Karpas-422 (cell line): ENCODE measurements at regions not wholly inside any gene's neighbourhood (a gene's known extent, or its start where the extent isn't known, plus 50 kb on each side); places are given as distances from the start of the nearest gene placed in this dataset.
"Not testable (repeated sequence)": the region's sequence is repeated elsewhere in the genome, so short reads cannot be mapped to it uniquely, and the experiment has no call there.

Source experiments
- DNase-seq: peaks from one replicate; pipeline ENCODE4 v3.0.0-alpha.2; 2015
- H2AFZ ChIP-seq: fragments of 200-600 bp; sonication (generic); 2 replicates; pipeline ENCODE4 v1.6.1; 2014; ENCODE audit warnings: antibody characterized with exemption, low read length, mixed read lengths
- H3K27ac ChIP-seq: fragments of 200-600 bp; sonication (generic); 2 replicates; pipeline ENCODE4 v1.5.1; 2014; ENCODE audit warnings: mild to moderate bottlenecking, low read length, moderate library complexity
- H3K27me3 ChIP-seq: fragments of 200-600 bp; sonication (generic); 2 replicates; pipeline ENCODE4 v1.6.1; 2014; ENCODE audit warnings: low read length, mixed read lengths
- H3K36me3 ChIP-seq: fragments of 200-600 bp; sonication (generic); 2 replicates; pipeline ENCODE4 v1.6.1; 2014; ENCODE audit warnings: low read length, mixed read lengths; ENCODE audit not compliant: insufficient read depth
- H3K4me1 ChIP-seq: fragments of 200-600 bp; sonication (generic); 2 replicates; pipeline ENCODE4 v1.6.1; 2014; ENCODE audit warnings: mild to moderate bottlenecking, low read length, mixed read lengths
- H3K4me2 ChIP-seq: fragments of 200-600 bp; sonication (generic); 2 replicates; pipeline ENCODE4 v1.6.1; 2014; ENCODE audit warnings: low read length, low read depth, mild to moderate bottlenecking; ENCODE audit not compliant: poor library complexity, severe bottlenecking
- H3K4me3 ChIP-seq: fragments of 200-600 bp; sonication (generic); 2 replicates; pipeline ENCODE4 v1.5.1; 2014; ENCODE audit warnings: mild to moderate bottlenecking, antibody characterized with exemption, low read length, mixed read lengths
- H3K79me2 ChIP-seq: fragments of 200-600 bp; sonication (generic); 2 replicates; pipeline ENCODE4 v1.6.1; 2014; ENCODE audit warnings: mild to moderate bottlenecking, low read length, mixed read lengths
- H3K9ac ChIP-seq: fragments of 200-600 bp; sonication (generic); 2 replicates; pipeline ENCODE4 v1.6.0; 2014; ENCODE audit warnings: low read length
- H3K9me2 ChIP-seq: fragments of 200-600 bp; sonication (generic), shearing (Covaris generic); replicated peaks from 2 replicates; pipeline ENCODE4 v1.6.0; 2014; ENCODE audit warnings: mild to moderate bottlenecking, low read length, moderate library complexity; ENCODE audit not compliant: insufficient read depth
- H3K9me3 ChIP-seq: fragments of 300-700, 200-600 bp; sonication (generic); 2 replicates; pipeline ENCODE4 v1.6.1; 2014; ENCODE audit warnings: low read length, mixed read lengths
- H4K20me1 ChIP-seq: fragments of 200-600 bp; sonication (generic); 2 replicates; pipeline ENCODE4 v1.6.1; 2014; ENCODE audit warnings: mild to moderate bottlenecking, antibody characterized with exemption, low read length, low read depth; ENCODE audit not compliant: insufficient read depth

- H3K4me2 ChIP-seq, H3K9me3 ChIP-seq, H3K4me1 ChIP-seq, H3K27ac ChIP-seq, H3K79me2 ChIP-seq, H3K9me2 ChIP-seq, H3K9ac ChIP-seq, H2AFZ ChIP-seq, H4K20me1 ChIP-seq, H3K4me3 ChIP-seq, DNase-seq, H3K36me3 ChIP-seq, H3K27me3 ChIP-seq: not testable (repeated sequence)
Measured at GRCh38 chr12:87566918-87567317, 462.3 kb downstream of the C12orf50 start.

DNA sequence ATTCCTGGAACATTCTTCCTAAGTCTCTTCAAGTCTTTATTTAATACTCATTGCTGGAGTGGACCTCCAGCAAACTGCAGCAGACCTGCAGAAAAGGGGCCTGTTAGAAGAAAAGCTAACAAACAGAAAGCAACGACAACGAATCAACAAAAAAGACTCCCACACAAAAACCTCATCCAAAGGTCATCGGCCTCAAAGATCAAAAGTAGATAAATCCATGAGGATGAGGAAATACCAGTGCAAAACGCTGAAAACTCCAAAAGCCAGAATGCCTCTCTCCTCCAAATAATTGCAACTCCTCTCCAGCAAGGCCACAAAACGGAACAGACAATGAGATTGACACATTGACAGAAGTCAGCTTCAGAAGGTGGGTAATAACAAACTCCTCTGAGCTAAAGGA is 472.2 kb downstream of the C12orf50 start:
- no peaks in the 10 kb centered on the region for H3K4me1 ChIP-seq
- H3K79me2 ChIP-seq = no peaks in the 10 kb centered on the region
- H3K36me3 ChIP-seq = no peaks in the 10 kb centered on the region
- no peaks in the 10 kb centered on the region for H3K9me2 ChIP-seq
- no peak overlapping the region for H2AFZ ChIP-seq
- no peaks in the 10 kb centered on the region for H3K9me3 ChIP-seq
- no peak overlapping the region for H3K4me3 ChIP-seq
- H4K20me1 ChIP-seq = no peaks in the 10 kb centered on the region
- no peak overlapping the region for H3K27ac ChIP-seq
- H3K9ac ChIP-seq = no peak overlapping the region
- H3K27me3 ChIP-seq = no peaks in the 10 kb centered on the region
- no peak for DNase-seq
- no peak overlapping the region for H3K4me2 ChIP-seq

DNA sequence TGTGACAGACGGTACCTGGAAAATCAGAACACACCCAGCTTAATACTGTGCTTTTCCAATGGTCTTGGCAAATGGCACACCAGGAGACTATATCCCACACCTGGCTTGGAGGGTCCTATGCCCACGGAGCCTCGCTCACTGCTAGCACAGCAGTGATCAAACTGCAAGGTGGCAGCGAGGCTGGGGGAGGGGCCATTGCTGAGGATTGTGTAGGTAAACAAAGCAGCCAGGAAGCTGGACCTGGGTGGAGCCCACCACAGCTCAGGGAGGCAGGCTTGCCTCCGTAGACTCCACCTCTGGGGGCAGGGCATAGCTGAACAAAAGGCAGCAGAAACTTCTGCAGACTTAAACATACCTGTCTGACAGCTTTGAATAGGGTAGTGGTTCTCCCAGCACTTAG is 498.0 kb downstream of the C12orf50 start:
- H3K36me3 ChIP-seq, H3K27me3 ChIP-seq, H3K79me2 ChIP-seq, DNase-seq, H3K9me2 ChIP-seq, H2AFZ ChIP-seq, H3K9me3 ChIP-seq, H3K4me2 ChIP-seq, H4K20me1 ChIP-seq, H3K4me1 ChIP-seq, H3K4me3 ChIP-seq, H3K27ac ChIP-seq, H3K9ac ChIP-seq: not testable (repeated sequence)

- H3K27ac ChIP-seq = no peak overlapping the region
Measured at GRCh38 chr12:87529413-87529812, 499.8 kb downstream of the C12orf50 start.

GRCh38 chr12:87520968-87521367 is 508.2 kb downstream of the C12orf50 start:
- H3K4me3 ChIP-seq = no peak overlapping the region
- H3K27me3 ChIP-seq = no peaks in the 10 kb centered on the region
- H3K4me1 ChIP-seq = no peaks in the 10 kb centered on the region
- H3K9me3 ChIP-seq = no peaks in the 10 kb centered on the region
- H4K20me1 ChIP-seq = no peaks in the 10 kb centered on the region
- no peak overlapping the region for H3K27ac ChIP-seq
- H3K9ac ChIP-seq = no peak overlapping the region
- H2AFZ ChIP-seq = no peak overlapping the region
- H3K9me2 ChIP-seq = no peaks in the 10 kb centered on the region
- no peaks in the 10 kb centered on the region for H3K79me2 ChIP-seq
- no peaks in the 10 kb centered on the region for H3K36me3 ChIP-seq
- H3K4me2 ChIP-seq = no peak overlapping the region
- no peak for DNase-seq

More at GRCh38 chr12:87529413-87529812, 499.8 kb downstream of the C12orf50 start:
- Histone ChIP-seq H4K20me1 (no peaks in the 10 kb centered on the region), H3K4me1 (no peaks in the 10 kb centered on the region), H3K27me3 (no peaks in the 10 kb centered on the region), H3K4me2 (no peak overlapping the region), H3K9me3 (no peaks in the 10 kb centered on the region), H3K36me3 (no peaks in the 10 kb centered on the region), H3K79me2 (no peaks in the 10 kb centered on the region), H3K9me2 (no peaks in the 10 kb centered on the region), H3K4me3 (no peak overlapping the region), H2AFZ (no peak overlapping the region), H3K9ac (no peak overlapping the region)
- no peak for DNase-seq

GRCh38 chr12:87518481-87518880 is 510.7 kb downstream of the C12orf50 start:
- Histone ChIP-seq H3K9ac (no peak overlapping the region), H3K9me3 (no peaks in the 10 kb centered on the region), H3K36me3 (no peaks in the 10 kb centered on the region), H3K27me3 (no peaks in the 10 kb centered on the region), H2AFZ (0 out of 2 replicates have a peak overlapping the region, but pooled peaks have one; percentile 61), H3K27ac (no peak overlapping the region), H3K79me2 (no peaks in the 10 kb centered on the region), H4K20me1 (no peaks in the 10 kb centered on the region), H3K4me3 (no peak overlapping the region), H3K9me2 (no peaks in the 10 kb centered on the region), H3K4me1 (0 out of 2 replicates have a peak, but pooled peaks cover under 1% of the 10 kb centered on the region), H3K4me2 (no peak overlapping the region)
- no peak for DNase-seq

- Histone ChIP-seq H3K9me3 (no peaks in the 10 kb centered on the region), H3K4me3 (no peak overlapping the region), H3K27ac (no peak overlapping the region), H3K9me2 (no peaks in the 10 kb centered on the region), H3K9ac (no peak overlapping the region), H3K27me3 (no peaks in the 10 kb centered on the region), H4K20me1 (no peaks in the 10 kb centered on the region), H3K36me3 (no peaks in the 10 kb centered on the region), H3K4me2 (no peak overlapping the region), H3K4me1 (0 out of 2 replicates have a peak, but pooled peaks cover 3% of the 10 kb centered on the region), H3K79me2 (no peaks in the 10 kb centered on the region), H2AFZ (no peak overlapping the region)
- DNase-seq = no peak
Measured at GRCh38 chr12:87518036-87518435, 511.2 kb downstream of the C12orf50 start.

- Histone ChIP-seq H3K27me3 (no peaks in the 10 kb centered on the region), H3K79me2 (no peaks in the 10 kb centered on the region), H2AFZ (0 out of 2 replicates have a peak overlapping the region, but pooled peaks have one; percentile 17), H3K4me1 (peaks cover 29% of the 10 kb centered on the region), H3K4me2 (no peak overlapping the region), H4K20me1 (no peaks in the 10 kb centered on the region), H3K9me3 (no peaks in the 10 kb centered on the region), H3K9ac (no peak overlapping the region), H3K4me3 (no peak overlapping the region), H3K9me2 (no peaks in the 10 kb centered on the region), H3K27ac (no peak overlapping the region), H3K36me3 (no peaks in the 10 kb centered on the region)
- DNase-seq = no peak
Measured at GRCh38 chr12:87513536-87514280, 515.5 kb downstream of the C12orf50 start.
